GM23338 (cell line): ENCODE measurements at regions not wholly inside any gene's neighbourhood (a gene's known extent, or its start where the extent isn't known, plus 50 kb on each side); places are given as distances from the start of the nearest gene placed in this dataset.

Source experiments
- ATAC-seq: fragments of 200-7000 bp; cut with Tn5 transposase; 3 replicates; pipeline ENCODE4 v1.9.1; 2020
- DNase-seq: peaks from one replicate; pipeline ENCODE4 v3.0.0-alpha.2; 2015; ENCODE audit warnings: low spot score
- H2AFZ ChIP-seq: fragments of 200-600 bp; sonication (generic); 2 replicates; pipeline ENCODE4 v1.8.0; 2016; ENCODE audit warnings: antibody characterized with exemption, mild to moderate bottlenecking, moderate library complexity
- H3F3A ChIP-seq: fragments of 200-600 bp; sonication (generic); replicated peaks from 2 replicates; pipeline ENCODE4 v1.8.0; 2017; ENCODE audit warnings: antibody characterized with exemption, mixed run types, low read depth
- H3K27ac ChIP-seq: fragments of 200-600 bp; sonication (generic); 2 replicates; pipeline ENCODE4 v1.6.1; 2016; ENCODE audit warnings: low read depth
- H3K27me3 ChIP-seq: fragments of 200-600 bp; sonication (generic); 2 replicates; pipeline ENCODE4 v1.8.0; 2016; ENCODE audit warnings: mild to moderate bottlenecking, mixed run types, moderate library complexity; ENCODE audit not compliant: insufficient read depth
- H3K36me3 ChIP-seq: fragments of 200-600 bp; sonication (generic); 2 replicates; pipeline ENCODE4 v1.8.0; 2016; ENCODE audit warnings: mild to moderate bottlenecking; ENCODE audit not compliant: insufficient read depth
- H3K4me1 ChIP-seq: fragments of 200-600 bp; sonication (generic); 2 replicates; pipeline ENCODE4 v1.8.0; 2016; ENCODE audit warnings: mild to moderate bottlenecking, moderate library complexity; ENCODE audit not compliant: insufficient read depth
- H3K4me2 ChIP-seq: fragments of 200-600 bp; sonication (generic); 2 replicates; pipeline ENCODE4 v1.7.1; 2017; ENCODE audit warnings: mixed run types
- H3K4me3 ChIP-seq: fragments of 200-600 bp; sonication (generic); 2 replicates; pipeline ENCODE4 v1.6.1; 2016; ENCODE audit warnings: mixed run types
- H3K79me2 ChIP-seq: fragments of 200-600 bp; sonication (generic); replicated peaks from 2 replicates; pipeline ENCODE4 v1.8.0; 2017; ENCODE audit warnings: mild to moderate bottlenecking; ENCODE audit not compliant: insufficient read depth
- H3K9me2 ChIP-seq: fragments of 200-600 bp; sonication (generic); 2 replicates; pipeline ENCODE4 v1.8.0; 2017; ENCODE audit not compliant: insufficient read depth
- H4K20me1 ChIP-seq: fragments of 200-600 bp; sonication (generic); replicated peaks from 2 replicates; pipeline ENCODE4 v1.8.0; 2017; ENCODE audit warnings: mild to moderate bottlenecking; ENCODE audit not compliant: insufficient read depth
- H3K27ac Mint-ChIP-seq: 2 replicates; pipeline ENCODE4 v1.8.0; 2020; ENCODE audit warnings: inconsistent platforms, mild to moderate bottlenecking, moderate library complexity, mixed read lengths
- H3K27me3 Mint-ChIP-seq: 3 replicates; pipeline ENCODE4 v1.8.0; 2022; ENCODE audit warnings: low read depth, mild to moderate bottlenecking, moderate library complexity, mixed read lengths, inconsistent platforms; ENCODE audit not compliant: insufficient read depth, poor library complexity
- H3K36me3 Mint-ChIP-seq: 3 replicates; pipeline ENCODE4 v1.8.0; 2021; ENCODE audit warnings: low read depth, mild to moderate bottlenecking, inconsistent platforms, moderate library complexity, mixed read lengths
- H3K4me1 Mint-ChIP-seq: 3 replicates; pipeline ENCODE4 v1.8.0; 2020; ENCODE audit warnings: mild to moderate bottlenecking, inconsistent platforms, mixed read lengths
- H3K4me3 Mint-ChIP-seq: 3 replicates; pipeline ENCODE4 v1.8.0; 2021; ENCODE audit warnings: moderate library complexity, mild to moderate bottlenecking, inconsistent platforms, mixed read lengths
- H3K9me3 Mint-ChIP-seq: 3 replicates; pipeline ENCODE4 v1.8.0; 2020; ENCODE audit warnings: moderate library complexity, mild to moderate bottlenecking, inconsistent platforms, mixed read lengths
- CREB1 ChIP-seq: fragments of 250-450 bp; sonication (Bioruptor Pico); IDR thresholded peaks from 2 replicates; pipeline ENCODE4 v1.5.0; 2020; ENCODE audit warnings: low read depth, mild to moderate bottlenecking, moderate library complexity
- CTCF ChIP-seq, 2 experiments: fragments of 200-600 bp in 1 of 2; sonication (generic) in 1 of 2; conservative IDR thresholded peaks; 2 replicates each; pipeline versions ENCODE4 v1.5.1 to v1.6.1; 2016 to 2017; ENCODE audit warnings: antibody characterized with exemption in 2 of 2, low read depth in 2 of 2, mild to moderate bottlenecking in 2 of 2, moderate library complexity in 1 of 2
- ETS1 ChIP-seq: IDR thresholded peaks from 2 replicates; pipeline ENCODE4 v1.6.1; 2016; ENCODE audit warnings: antibody characterized with exemption
- EZH2phosphoT487 ChIP-seq: fragments of 200-600 bp; sonication (generic); IDR thresholded peaks from one replicate; pipeline ENCODE4 v1.8.1; 2018; ENCODE audit warnings: antibody characterized with exemption; ENCODE audit not compliant: unreplicated experiment
- POLR2AphosphoS5 ChIP-seq: IDR thresholded peaks from 2 replicates; pipeline ENCODE4 v1.6.1; 2016; ENCODE audit warnings: antibody characterized with exemption, low read depth
- REST ChIP-seq: IDR thresholded peaks from one replicate; pipeline ENCODE4 v1.6.1; 2018; ENCODE audit warnings: antibody characterized with exemption; ENCODE audit not compliant: unreplicated experiment
- STAT1 ChIP-seq: IDR thresholded peaks from one replicate; pipeline ENCODE4 v1.6.1; 2016; ENCODE audit warnings: antibody characterized with exemption; ENCODE audit not compliant: unreplicated experiment
- ZNF462 ChIP-seq: fragments of 250-450 bp; sonication (Bioruptor Pico); IDR thresholded peaks from 2 replicates; pipeline ENCODE4 v1.5.0; 2020; ENCODE audit warnings: mild to moderate bottlenecking, moderate library complexity

- H3K79me2 ChIP-seq: no peaks in the 10 kb centered on the region
- no peaks in the 10 kb centered on the region for H3F3A ChIP-seq
- no peak for ATAC-seq
- no peak overlapping the region for H3K27ac ChIP-seq
- H3K27ac Mint-ChIP-seq: no peak overlapping the region
- no peak overlapping the region for H2AFZ ChIP-seq
- no peak overlapping the region for H3K4me3 Mint-ChIP-seq
- no peak for TF ChIP-seq POLR2AphosphoS5
- H3K4me2 ChIP-seq: no peak overlapping the region
- no peaks in the 10 kb centered on the region for H3K4me1 ChIP-seq
- H3K27me3 Mint-ChIP-seq: no peaks in the 10 kb centered on the region
- no peak overlapping the region for H3K4me3 ChIP-seq
- H3K9me2 ChIP-seq: peaks cover 9% of the 10 kb centered on the region
- no peak for DNase-seq
- peaks cover 3% of the 10 kb centered on the region; the same call in 1 of the 3 replicates for H3K9me3 Mint-ChIP-seq
- H3K36me3 Mint-ChIP-seq: 0 out of 3 replicates have a peak, but pooled peaks cover 3% of the 10 kb centered on the region
- H4K20me1 ChIP-seq: no peaks in the 10 kb centered on the region
- no peaks in the 10 kb centered on the region for H3K4me1 Mint-ChIP-seq
- H3K36me3 ChIP-seq: no peaks in the 10 kb centered on the region
- no peaks in the 10 kb centered on the region for H3K27me3 ChIP-seq
Measured at GRCh38 chr10:61219696-61220095, 233.5 kb downstream of the TMEM26 start.

- Mint-ChIP-seq H3K4me1 (no peaks in the 10 kb centered on the region), H3K36me3 (no peaks in the 10 kb centered on the region)
- no peak for TF ChIP-seq POLR2AphosphoS5
- TF ChIP-seq STAT1: no peak
- no peak for TF ChIP-seq CREB1 (CRISPR knock-in tag)
- TF ChIP-seq CTCF (conservative IDR thresholded peaks at IDR 0.05; ENCODE audit: low read depth in 2 of 2): no peak
- TF ChIP-seq EZH2phosphoT487: no peak
- TF ChIP-seq ETS1: no peak
- no peak for TF ChIP-seq ZNF462
- no peak for TF ChIP-seq REST
Measured at GRCh38 chr10:61217851-61218565, 235.2 kb downstream of the TMEM26 start.

More at GRCh38 chr10:61217851-61218565, 235.2 kb downstream of the TMEM26 start:
- H3F3A ChIP-seq: no peaks in the 10 kb centered on the region
- Mint-ChIP-seq H3K27me3 (no peaks in the 10 kb centered on the region), H3K4me3 (no peak overlapping the region), H3K27ac (no peak overlapping the region), H3K9me3 (no peaks in the 10 kb centered on the region)
- H3K9me2 ChIP-seq: peaks cover 6% of the 10 kb centered on the region
- ATAC-seq (no peak), DNase-seq (no peak)
- no peaks in the 10 kb centered on the region for H3K4me1 ChIP-seq
- no peaks in the 10 kb centered on the region for H3K36me3 ChIP-seq
- no peaks in the 10 kb centered on the region for H3K79me2 ChIP-seq
- H3K27me3 ChIP-seq: no peaks in the 10 kb centered on the region
- H2AFZ ChIP-seq: no peak overlapping the region
- H3K4me2 ChIP-seq: no peak overlapping the region
- no peak overlapping the region for H3K27ac ChIP-seq
- H3K4me3 ChIP-seq: no peak overlapping the region
- H4K20me1 ChIP-seq: no peaks in the 10 kb centered on the region
